Uterus (tissue), 2 donors: ENCODE measurements at regions not wholly inside any gene's neighbourhood (a gene's known extent, or its start where the extent isn't known, plus 50 kb on each side); places are given as distances from the start of the nearest gene placed in this dataset.

ENCODE experiments used
- CTCF ChIP-seq, 4 experiments: fragments of 200-600 bp in 2 of 4; fragments of 450-650 bp in 2 of 4; sonication (generic) in 2 of 4; IDR thresholded peaks; one replicate each; pipeline ENCODE4 v1.5.1; 2016 to 2019; ENCODE audit warnings: antibody characterized with exemption in 4 of 4, mild to moderate bottlenecking in 2 of 4, moderate library complexity in 1 of 4
- POLR2A ChIP-seq, 2 donors: fragments of 450-650 bp; IDR thresholded peaks; one replicate each; pipeline ENCODE4 v1.6.1; 2016; ENCODE audit warnings: antibody characterized with exemption in 2 of 2, mild to moderate bottlenecking in 1 of 2, moderate library complexity in 1 of 2

- TF ChIP-seq POLR2A (IDR thresholded peaks at IDR 0.05) (no peak), CTCF (IDR thresholded peaks at IDR 0.05) (no peak)
These were observed 1304.6 kb downstream of the EPHA7 start for GRCh38 chr6:92114797-92115196.
